ENCODE measurements at regions not wholly inside any gene's neighbourhood (a gene's known extent, or its start where the extent isn't known, plus 50 kb on each side); places are given as distances from the start of the nearest gene placed in this dataset.

DNA sequence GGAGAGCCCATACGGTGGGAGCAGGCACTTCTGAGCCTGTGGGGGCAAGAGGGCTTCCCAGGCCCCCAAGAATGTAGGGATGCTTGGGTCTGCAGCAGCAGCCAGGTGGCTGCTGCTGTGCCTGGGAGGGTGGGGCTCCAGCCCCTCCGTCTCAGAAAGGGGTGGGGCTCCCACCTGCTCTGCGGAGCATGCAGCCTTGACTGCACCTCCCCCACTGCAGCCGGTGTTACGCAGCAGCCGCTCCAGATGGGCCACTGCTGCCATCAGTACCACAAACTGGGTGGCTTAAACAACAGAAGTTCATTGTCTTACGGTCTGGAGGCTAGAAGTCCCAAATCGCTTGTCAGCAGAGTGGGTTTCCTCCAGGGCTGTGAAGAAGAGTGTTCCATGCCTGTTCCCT is 365.5 kb downstream of the TMEM38B start:
- H4K8ac ChIP-seq (replicated peaks; ENCODE audit: insufficient read length, low read depth, low read length): no peak overlapping the region
- H3K79me1 ChIP-seq (ENCODE audit: insufficient read depth, low read depth, low read length, poor library complexity, severe bottlenecking): no peaks in the 10 kb centered on the region
- H3K4ac ChIP-seq (ENCODE audit: low read depth, low read length): no peak overlapping the region
- H3K4me2 ChIP-seq (ENCODE audit: insufficient read depth, insufficient read length, low read length): no peak overlapping the region
- Mint-ChIP-seq H3K9me3 (peaks cover 11% of the 10 kb centered on the region in 2 experiments), H3K27me3 (ENCODE audit: low read depth) (no peaks in the 10 kb centered on the region), H3K36me3 (ENCODE audit: insufficient read depth in 1 of 3, low read depth in 3 of 3) (peaks cover 5 to 14% (median 6%) of the 10 kb centered on the region in 3 experiments; a peak in 6 of 7 replicates), H3K27ac (no peak overlapping the region), H3K4me1 (peaks cover 0 to 3% of the 10 kb centered on the region in 2 experiments; a peak in 1 of 4 replicates), H3K4me3 (no peak overlapping the region)
- no peak overlapping the region for H2BK15ac ChIP-seq (ENCODE audit: low read depth, low read length)
- H2BK12ac ChIP-seq (ENCODE audit: insufficient read length, low read depth, low read length): no peak overlapping the region
- no peak overlapping the region for H4K91ac ChIP-seq (ENCODE audit: insufficient read length, low read depth, low read length)
- H4K20me1 ChIP-seq (ENCODE audit: control insufficient read depth, insufficient read depth, insufficient read length): no peaks in the 10 kb centered on the region
- TF ChIP-seq, protein P1, sequence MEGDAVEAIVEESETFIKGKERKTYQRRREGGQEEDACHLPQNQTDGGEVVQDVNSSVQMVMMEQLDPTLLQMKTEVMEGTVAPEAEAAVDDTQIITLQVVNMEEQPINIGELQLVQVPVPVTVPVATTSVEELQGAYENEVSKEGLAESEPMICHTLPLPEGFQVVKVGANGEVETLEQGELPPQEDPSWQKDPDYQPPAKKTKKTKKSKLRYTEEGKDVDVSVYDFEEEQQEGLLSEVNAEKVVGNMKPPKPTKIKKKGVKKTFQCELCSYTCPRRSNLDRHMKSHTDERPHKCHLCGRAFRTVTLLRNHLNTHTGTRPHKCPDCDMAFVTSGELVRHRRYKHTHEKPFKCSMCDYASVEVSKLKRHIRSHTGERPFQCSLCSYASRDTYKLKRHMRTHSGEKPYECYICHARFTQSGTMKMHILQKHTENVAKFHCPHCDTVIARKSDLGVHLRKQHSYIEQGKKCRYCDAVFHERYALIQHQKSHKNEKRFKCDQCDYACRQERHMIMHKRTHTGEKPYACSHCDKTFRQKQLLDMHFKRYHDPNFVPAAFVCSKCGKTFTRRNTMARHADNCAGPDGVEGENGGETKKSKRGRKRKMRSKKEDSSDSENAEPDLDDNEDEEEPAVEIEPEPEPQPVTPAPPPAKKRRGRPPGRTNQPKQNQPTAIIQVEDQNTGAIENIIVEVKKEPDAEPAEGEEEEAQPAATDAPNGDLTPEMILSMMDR (conservative IDR thresholded peaks at IDR 0.05): no peak
- no peak overlapping the region for H4K5ac ChIP-seq (ENCODE audit: insufficient read length, low read depth, low read length)
- no peak overlapping the region for H3K18ac ChIP-seq (ENCODE audit: insufficient read length, low read depth, low read length)
- H3K9ac ChIP-seq (ENCODE audit: extremely low read depth, insufficient read length, low read length): no peak overlapping the region
- H2BK120ac ChIP-seq (ENCODE audit: low read depth, low read length, poor library complexity, severe bottlenecking): no peak overlapping the region
- WGBS (ENCODE audit: extremely low coverage, insufficient read length, low lambda C conversion rate): no CpG with 5 or more reads among the region's 8 CpGs
- no peak overlapping the region for H3K23ac ChIP-seq (ENCODE audit: insufficient read length, low read depth, low read length)
- no peak overlapping the region; the same call in 1 of the 2 replicates for H3K14ac ChIP-seq (ENCODE audit: insufficient read depth, low read length)
- H3K23me2 ChIP-seq (ENCODE audit: insufficient read length, low read depth, low read length, poor library complexity, severe bottlenecking): no peaks in the 10 kb centered on the region
- no peaks in the 10 kb centered on the region for H3K79me2 ChIP-seq (ENCODE audit: insufficient read depth, low read length)
- no peak for DNase-seq
- no peak overlapping the region for H2AK5ac ChIP-seq (ENCODE audit: insufficient read length, low read length)
- H3K27ac ChIP-seq (ENCODE audit: insufficient read length, low read depth, low read length): no peak overlapping the region
- no peaks in the 10 kb centered on the region for H3K9me3 ChIP-seq (ENCODE audit: control insufficient read depth, low read depth, low read length)
- no peaks in the 10 kb centered on the region for H3K27me3 ChIP-seq (ENCODE audit: insufficient read depth, low read length)
- no peaks in the 10 kb centered on the region for H3K4me1 ChIP-seq (ENCODE audit: insufficient read depth, low read length)
- no peak overlapping the region for H3T11ph ChIP-seq (ENCODE audit: low read length)
- no peak overlapping the region for H2AFZ ChIP-seq (ENCODE audit: low read length)
- H3K56ac ChIP-seq (ENCODE audit: insufficient read length, low read depth, low read length): no peak overlapping the region
- no peak overlapping the region for H2BK5ac ChIP-seq (ENCODE audit: insufficient read length, low read length)
- no peak overlapping the region for H2BK20ac ChIP-seq (ENCODE audit: low read depth, low read length, poor library complexity, severe bottlenecking)

All from H9 (cell line).